CD14-positive monocyte (primary cell): ENCODE measurements at regions not wholly inside any gene's neighbourhood (a gene's known extent, or its start where the extent isn't known, plus 50 kb on each side); places are given as distances from the start of the nearest gene placed in this dataset.

Experiments
- DNase-seq, 3 donors: peaks; one replicate each; pipeline ENCODE4 v3.0.0-alpha.2; 2011 to 2022
- H2AFZ ChIP-seq: 2 replicates; pipeline ENCODE4 v1.6.0; 2012; ENCODE audit warnings: mild to moderate bottlenecking, low read depth, low read length, inconsistent platforms; ENCODE audit not compliant: insufficient read depth, poor library complexity, severe bottlenecking
- H3K27ac ChIP-seq, 2 donors: 1 replicate in 1 of 2; 2 replicates in 1 of 2; pipeline ENCODE4 v1.5.1; 2012 to 2013; ENCODE audit warnings: low read length in 2 of 2, control low read depth in 1 of 2, inconsistent platforms in 1 of 2, low read depth in 1 of 2, mild to moderate bottlenecking in 1 of 2
- H3K27me3 ChIP-seq, 2 donors: one replicate each; pipeline versions ENCODE4 v1.6.0 to v1.6.1; 2011 to 2013; ENCODE audit warnings: low read length in 2 of 2; ENCODE audit not compliant: control insufficient read depth in 2 of 2, insufficient read depth in 2 of 2
- H3K36me3 ChIP-seq, 2 donors: replicated peaks in 1 of 2; 1 replicate in 1 of 2; 2 replicates in 1 of 2; pipeline versions ENCODE4 v1.5.1 to v1.6.1; 2012 to 2013; ENCODE audit warnings: low read length in 2 of 2, control low read depth in 1 of 2, inconsistent platforms in 1 of 2, mild to moderate bottlenecking in 1 of 2; ENCODE audit not compliant: insufficient read depth in 2 of 2, control insufficient read depth in 1 of 2
- H3K4me1 ChIP-seq, 2 donors: 1 replicate in 1 of 2; 2 replicates in 1 of 2; pipeline versions ENCODE4 v1.5.1 to v1.6.1; 2012 to 2013; ENCODE audit warnings: low read length in 2 of 2, control low read depth in 1 of 2, inconsistent platforms in 1 of 2, mild to moderate bottlenecking in 1 of 2, moderate library complexity in 1 of 2; ENCODE audit not compliant: insufficient read depth in 2 of 2, control insufficient read depth in 1 of 2
- H3K4me2 ChIP-seq: replicated peaks from 2 replicates; pipeline ENCODE3; 2012; ENCODE audit warnings: low read length, moderate library complexity, mild to moderate bottlenecking; ENCODE audit not compliant: poor library complexity, severe bottlenecking; ENCODE audit errors: extremely low read depth
- H3K4me3 ChIP-seq, 3 experiments: fragments of 200-600 bp in 1 of 3; sonication (generic) in 1 of 3; replicated peaks in 1 of 3; 1 replicate in 2 of 3; 2 replicates in 1 of 3; pipeline ENCODE4 v1.5.1; 2011 to 2013; ENCODE audit warnings: low read length in 3 of 3, mild to moderate bottlenecking in 3 of 3, control low read depth in 2 of 3, low read depth in 2 of 3, inconsistent platforms in 1 of 3, moderate library complexity in 1 of 3
- H3K79me2 ChIP-seq: 2 replicates; pipeline ENCODE4 v1.6.0; 2012; ENCODE audit warnings: mild to moderate bottlenecking, control low read depth, inconsistent platforms, low read length, moderate library complexity; ENCODE audit not compliant: insufficient read depth
- H3K9ac ChIP-seq: 2 replicates; pipeline ENCODE4 v1.6.0; 2017; ENCODE audit warnings: low read length, mild to moderate bottlenecking; ENCODE audit not compliant: insufficient read depth, poor library complexity, severe bottlenecking
- H3K9me3 ChIP-seq, 2 donors: replicated peaks in 1 of 2; 1 replicate in 1 of 2; 2 replicates in 1 of 2; pipeline versions ENCODE4 v1.5.1 to v1.6.1; 2012 to 2013; ENCODE audit warnings: low read length in 2 of 2, control low read depth in 1 of 2; ENCODE audit not compliant: control insufficient read depth in 1 of 2, insufficient read depth in 1 of 2
- H4K20me1 ChIP-seq: 2 replicates; pipeline ENCODE4 v1.6.0; 2012; ENCODE audit warnings: mild to moderate bottlenecking, low read length, control low read depth, moderate library complexity; ENCODE audit not compliant: insufficient read depth
- H3K27ac Mint-ChIP-seq, 7 donors: one replicate each; pipeline ENCODE4 v1.8.0; 2020; ENCODE audit warnings: mild to moderate bottlenecking in 7 of 7, mixed read lengths in 7 of 7, moderate library complexity in 6 of 7, inconsistent platforms in 2 of 7
- H3K27me3 Mint-ChIP-seq, 3 donors: one replicate each; pipeline ENCODE4 v1.8.0; 2021 to 2022; ENCODE audit warnings: low read depth in 3 of 3, mild to moderate bottlenecking in 3 of 3, mixed read lengths in 3 of 3, moderate library complexity in 3 of 3, inconsistent platforms in 1 of 3
- H3K36me3 Mint-ChIP-seq, 2 donors: one replicate each; pipeline ENCODE4 v1.8.0; 2020; ENCODE audit warnings: mixed read lengths in 2 of 2, inconsistent platforms in 1 of 2, mild to moderate bottlenecking in 1 of 2
- H3K4me1 Mint-ChIP-seq: one replicate; pipeline ENCODE4 v1.8.0; 2020; ENCODE audit warnings: mild to moderate bottlenecking, mixed read lengths
- H3K4me3 Mint-ChIP-seq, 2 donors: one replicate each; pipeline ENCODE4 v1.8.0; 2020; ENCODE audit warnings: mild to moderate bottlenecking in 2 of 2, mixed read lengths in 2 of 2, moderate library complexity in 1 of 2
- H3K9me3 Mint-ChIP-seq, 7 donors: one replicate each; pipeline ENCODE4 v1.8.0; 2020 to 2022; ENCODE audit warnings: mixed read lengths in 7 of 7, mild to moderate bottlenecking in 6 of 7, moderate library complexity in 6 of 7, inconsistent platforms in 2 of 7
- WGBS: methylation state at CpG from one replicate; pipeline ENCODE4 v1.1.5; 2013; ENCODE audit warnings: missing lambda C conversion rate; ENCODE audit not compliant: insufficient coverage; 5-methylcytosine and 5-hydroxymethylcytosine counted together
- intact Hi-C, 2 donors: fragments of 100-400 bp; cut with micrococcal nuclease; formaldehyde crosslinking; loops; one replicate each; pipeline versions ENCODE4 v1.15.0 to v1.15.1; 2023
- TF ChIP-seq, protein P1 (sequence below): fragments of 200-600 bp; IDR thresholded peaks from one replicate; pipeline ENCODE4 v1.8.0; 2022; ENCODE audit warnings: antibody characterized with exemption, mild to moderate bottlenecking

DNA sequence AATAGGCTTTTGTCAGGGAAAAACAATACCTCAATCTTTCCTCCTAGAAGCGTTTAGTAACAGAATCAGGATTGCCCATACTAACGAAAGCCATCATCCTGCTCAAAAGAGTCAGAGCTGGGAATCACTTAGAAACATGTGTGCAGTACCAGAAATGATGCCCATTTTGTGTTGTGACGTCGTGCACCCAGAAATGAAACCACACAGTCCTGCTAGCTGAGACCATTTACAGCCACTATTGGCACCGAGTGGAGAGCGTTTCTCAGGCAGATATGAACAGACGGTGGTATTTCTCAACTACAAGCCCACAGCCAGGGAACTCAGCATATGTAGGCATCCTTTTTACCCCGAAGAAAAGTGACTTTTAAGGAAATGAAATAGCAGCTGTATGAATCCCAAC, 284.3 kb upstream of the LRATD1 start:
- no peak for DNase-seq
- Mint-ChIP-seq H3K27me3 (peaks cover 0 to 2% (median 1%) of the 10 kb centered on the region in 3 donors), H3K36me3 (no peaks in the 10 kb centered on the region), H3K4me3 (no peak overlapping the region), H3K4me1 (no peaks in the 10 kb centered on the region), H3K9me3 (peaks cover 0 to 5% (median 3%) of the 10 kb centered on the region in 7 donors), H3K27ac (no peak overlapping the region)
- H3K9me3 ChIP-seq, result no peaks in the 10 kb centered on the region
- no peaks in the 10 kb centered on the region for H3K4me1 ChIP-seq
- H3K36me3 ChIP-seq, result no peaks in the 10 kb centered on the region
- H4K20me1 ChIP-seq, result no peaks in the 10 kb centered on the region
- H3K79me2 ChIP-seq, result no peaks in the 10 kb centered on the region
- TF ChIP-seq, protein P1, sequence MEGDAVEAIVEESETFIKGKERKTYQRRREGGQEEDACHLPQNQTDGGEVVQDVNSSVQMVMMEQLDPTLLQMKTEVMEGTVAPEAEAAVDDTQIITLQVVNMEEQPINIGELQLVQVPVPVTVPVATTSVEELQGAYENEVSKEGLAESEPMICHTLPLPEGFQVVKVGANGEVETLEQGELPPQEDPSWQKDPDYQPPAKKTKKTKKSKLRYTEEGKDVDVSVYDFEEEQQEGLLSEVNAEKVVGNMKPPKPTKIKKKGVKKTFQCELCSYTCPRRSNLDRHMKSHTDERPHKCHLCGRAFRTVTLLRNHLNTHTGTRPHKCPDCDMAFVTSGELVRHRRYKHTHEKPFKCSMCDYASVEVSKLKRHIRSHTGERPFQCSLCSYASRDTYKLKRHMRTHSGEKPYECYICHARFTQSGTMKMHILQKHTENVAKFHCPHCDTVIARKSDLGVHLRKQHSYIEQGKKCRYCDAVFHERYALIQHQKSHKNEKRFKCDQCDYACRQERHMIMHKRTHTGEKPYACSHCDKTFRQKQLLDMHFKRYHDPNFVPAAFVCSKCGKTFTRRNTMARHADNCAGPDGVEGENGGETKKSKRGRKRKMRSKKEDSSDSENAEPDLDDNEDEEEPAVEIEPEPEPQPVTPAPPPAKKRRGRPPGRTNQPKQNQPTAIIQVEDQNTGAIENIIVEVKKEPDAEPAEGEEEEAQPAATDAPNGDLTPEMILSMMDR, result no peak
- no peak overlapping the region for H3K4me2 ChIP-seq
- WGBS, result 94% methylated on average over 4 of the region's 8 CpGs
- no peak overlapping the region for H2AFZ ChIP-seq
- intact Hi-C loops, result no loop called here
- H3K27ac ChIP-seq, result no peak overlapping the region
- no peak overlapping the region for H3K4me3 ChIP-seq
- H3K27me3 ChIP-seq, result no peaks in the 10 kb centered on the region
- no peak overlapping the region for H3K9ac ChIP-seq

DNA sequence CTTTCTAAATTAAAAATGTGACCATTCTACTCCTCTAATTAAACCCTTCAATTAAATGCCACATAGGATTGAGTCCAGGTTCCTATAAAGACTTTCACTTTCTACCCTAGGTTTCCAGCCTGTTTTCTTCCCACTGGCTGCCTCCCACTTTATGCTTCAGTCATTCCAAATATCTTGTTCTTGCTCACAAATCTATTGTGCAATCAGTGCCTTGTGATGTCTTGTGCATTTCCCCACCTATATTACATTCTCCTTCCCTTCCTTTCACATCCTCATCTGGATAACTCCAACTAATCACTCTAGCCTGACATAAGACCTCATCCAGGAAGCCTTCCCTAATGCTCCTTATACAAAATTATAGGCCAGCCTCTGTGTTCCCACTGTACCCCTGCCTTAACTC, 281.7 kb upstream of the LRATD1 start:
- H3K27ac ChIP-seq, result no peak overlapping the region
- H3K9ac ChIP-seq, result no peak overlapping the region
- TF ChIP-seq, protein P1, result no peak
- intact Hi-C loops, result no loop called here
- Mint-ChIP-seq H3K4me3 (no peak overlapping the region), H3K36me3 (no peaks in the 10 kb centered on the region), H3K4me1 (no peaks in the 10 kb centered on the region), H3K27me3 (peaks cover 0 to 2% (median 1%) of the 10 kb centered on the region in 3 donors), H3K9me3 (peaks cover 0 to 5% (median 3%) of the 10 kb centered on the region in 7 donors), H3K27ac (no peak overlapping the region)
- no peak overlapping the region for H2AFZ ChIP-seq
- no peaks in the 10 kb centered on the region for H3K27me3 ChIP-seq
- H3K4me2 ChIP-seq, result no peak overlapping the region
- DNase-seq, result no peak
- H3K79me2 ChIP-seq, result no peaks in the 10 kb centered on the region
- no peaks in the 10 kb centered on the region for H3K4me1 ChIP-seq
- H3K36me3 ChIP-seq, result no peaks in the 10 kb centered on the region
- H4K20me1 ChIP-seq, result no peaks in the 10 kb centered on the region
- no peak overlapping the region for H3K4me3 ChIP-seq
- H3K9me3 ChIP-seq, result no peaks in the 10 kb centered on the region
